GM19463 (cell line): ENCODE measurements at regions not wholly inside any gene's neighbourhood (a gene's known extent, or its start where the extent isn't known, plus 50 kb on each side); places are given as distances from the start of the nearest gene placed in this dataset.
"Not testable (repeated sequence)": the region's sequence is repeated elsewhere in the genome, so short reads cannot be mapped to it uniquely, and the experiment has no call there.

Source experiments
- ATAC-seq: cut with Tn5 transposase; IDR thresholded peaks from one replicate; pipeline ENCODE4 v1.9.1; 2021; ENCODE audit warnings: mild to moderate bottlenecking, moderate library complexity; ENCODE audit not compliant: unreplicated experiment

- no peak for ATAC-seq
Measured at GRCh38 chr2:88913280-88913679, 221.8 kb downstream of the RPIA start.

DNA sequence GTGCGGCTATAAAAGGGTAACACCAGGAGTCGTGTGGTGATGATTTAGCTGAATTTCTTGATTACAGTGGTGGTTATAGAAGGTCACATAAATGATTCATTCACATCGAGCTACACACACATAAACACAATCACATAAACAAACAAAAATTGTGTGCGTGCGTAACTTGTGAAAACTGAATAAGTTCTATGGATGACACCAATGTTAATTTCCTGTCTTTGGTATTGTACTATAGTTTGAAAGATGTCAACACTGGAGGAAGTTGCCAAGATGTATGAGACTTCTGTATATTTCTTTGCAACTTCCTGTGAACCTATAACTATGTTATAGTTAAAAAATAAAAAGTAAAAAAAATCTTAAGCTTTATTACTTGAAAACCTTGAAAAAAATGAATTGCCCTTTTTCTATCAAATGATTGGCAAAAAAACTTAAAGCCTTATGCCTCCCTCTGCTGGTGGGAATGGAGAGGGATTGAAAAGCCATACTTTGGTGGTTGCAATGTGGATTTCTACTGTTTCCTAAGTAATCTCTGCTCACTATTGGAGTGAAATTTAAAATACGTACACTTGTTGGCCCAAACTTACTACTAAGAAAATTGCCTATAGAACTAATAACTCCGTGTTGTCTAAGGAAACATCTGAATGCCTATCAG lies 227.7 kb downstream of the RPIA start:
- ATAC-seq: no peak

DNA sequence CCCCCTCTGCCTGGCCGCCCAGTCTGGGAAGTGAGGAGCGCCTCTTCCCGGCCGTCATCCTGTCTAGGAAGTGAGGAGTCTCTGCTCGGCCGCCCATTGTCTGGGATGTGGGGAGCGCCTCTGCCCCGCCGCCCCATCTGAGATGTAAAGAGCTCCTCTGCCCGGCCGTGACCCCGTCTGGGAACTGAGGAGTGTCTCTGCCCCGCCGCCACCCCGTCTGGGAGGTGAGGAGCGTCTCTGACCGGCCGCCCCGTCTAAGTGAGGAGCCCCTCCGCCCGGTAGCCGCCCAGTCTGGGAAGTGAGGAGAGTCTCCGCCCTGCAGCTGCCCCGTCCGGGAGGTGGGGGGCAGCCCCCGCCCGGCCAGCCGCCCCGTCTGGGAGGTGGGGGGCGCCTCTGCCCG lies 228.9 kb downstream of the RPIA start:
- not testable (repeated sequence) for ATAC-seq

- no peak for ATAC-seq
Measured at GRCh38 chr2:88924533-88924932, 233.1 kb downstream of the RPIA start.

DNA sequence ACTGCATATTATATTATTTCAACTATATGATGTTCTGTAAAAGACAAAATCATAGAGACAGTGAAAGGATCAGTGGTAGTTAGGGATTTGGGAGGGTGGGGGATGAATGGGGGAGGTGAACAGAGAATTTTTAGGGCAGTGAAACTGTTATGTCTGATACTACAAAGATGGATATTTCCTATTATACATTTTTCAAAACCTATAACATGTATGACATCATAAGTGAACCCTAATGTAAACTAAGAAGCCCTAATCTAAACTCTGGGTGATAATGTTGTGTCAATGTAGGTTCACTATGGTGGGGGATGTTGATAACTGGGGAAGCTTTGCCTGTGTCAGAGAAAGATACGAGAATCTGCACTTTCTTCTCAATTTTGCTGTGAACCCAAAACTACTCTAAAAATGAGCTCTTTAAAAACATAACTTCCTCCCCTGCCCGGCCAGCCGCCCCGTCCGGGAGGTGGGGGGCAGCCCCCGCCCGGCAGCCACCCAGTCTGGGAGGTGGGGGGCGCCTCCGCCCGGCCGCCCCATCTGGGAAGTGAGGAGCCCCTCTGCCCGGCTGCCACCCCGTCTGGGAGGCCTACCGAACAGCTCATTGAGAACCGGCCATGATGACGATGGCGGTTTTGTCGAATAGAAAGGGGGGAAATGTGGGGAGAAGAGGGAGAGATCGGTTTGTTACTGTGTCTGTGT lies 234.4 kb downstream of the RPIA start:
- ATAC-seq: no peak

GRCh38 chr2:88927128-88927527 lies 235.7 kb downstream of the RPIA start:
- no peak for ATAC-seq

GRCh38 chr2:88930659-88931058 lies 239.2 kb downstream of the RPIA start:
- ATAC-seq: no peak

DNA sequence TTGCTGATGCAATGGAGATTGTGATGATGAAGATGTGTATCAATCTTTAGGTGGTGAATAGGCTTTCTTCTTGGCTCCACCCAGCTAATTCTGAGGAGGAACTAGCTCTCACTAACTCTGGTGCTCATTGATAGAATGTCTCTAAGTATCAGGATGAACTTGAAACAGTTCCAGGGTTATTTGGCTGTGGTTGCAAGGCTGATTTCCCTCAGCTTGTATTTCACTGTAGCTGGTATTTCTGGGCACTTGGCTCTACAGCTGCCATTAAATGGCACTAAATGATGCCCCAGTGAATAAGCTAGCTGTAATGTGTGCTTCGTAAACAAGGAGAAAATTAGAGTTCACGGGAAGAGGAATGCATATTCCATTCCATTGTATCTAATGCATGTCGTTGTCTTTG lies 241.2 kb downstream of the RPIA start:
- no peak for ATAC-seq

GRCh38 chr2:88933091-88933490 lies 241.6 kb downstream of the RPIA start:
- ATAC-seq: no peak

GRCh38 chr2:88933980-88934379 lies 242.5 kb downstream of the RPIA start:
- no peak for ATAC-seq

- not testable (repeated sequence) for ATAC-seq
Measured at GRCh38 chr2:88941178-88941577, 249.7 kb downstream of the RPIA start.

DNA sequence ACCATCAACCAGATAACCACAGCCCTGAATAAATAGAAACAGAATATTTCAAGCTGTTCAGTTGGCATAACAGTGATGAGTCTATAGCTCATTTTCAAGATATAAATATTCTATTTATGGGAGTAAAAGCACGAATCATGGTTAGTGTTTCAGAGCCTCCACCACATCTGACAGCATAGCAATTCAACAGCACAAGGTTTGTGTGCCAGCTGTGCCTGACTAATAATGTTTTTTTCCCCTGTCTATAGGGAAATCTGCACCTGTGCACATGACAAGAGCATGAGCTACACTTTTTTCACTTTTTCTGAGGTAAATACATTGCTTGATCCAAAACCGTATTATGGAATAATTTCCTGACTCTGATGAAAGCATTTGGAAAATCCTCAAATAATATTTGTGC lies 251.3 kb downstream of the RPIA start:
- no peak for ATAC-seq

DNA sequence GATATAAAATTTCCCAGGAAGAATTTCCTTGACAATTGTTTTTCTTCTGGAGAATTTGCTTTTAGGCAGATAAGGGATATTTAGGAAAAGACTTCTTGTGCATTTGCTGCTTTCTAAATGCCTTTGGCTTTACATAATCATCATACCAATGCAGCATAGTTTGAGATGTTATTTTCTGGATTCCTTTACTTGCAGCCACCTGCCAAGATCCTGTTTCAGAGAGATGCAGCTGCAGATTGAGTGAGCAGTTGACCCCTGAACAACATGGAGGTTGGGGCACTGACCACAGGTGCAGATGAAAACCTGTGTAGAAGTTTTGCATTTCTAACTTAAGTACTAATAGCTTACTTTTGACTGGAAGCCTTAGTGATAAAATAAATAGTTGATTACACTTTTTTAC lies 257.9 kb downstream of the RPIA start:
- ATAC-seq: no peak

- ATAC-seq: no peak
Measured at GRCh38 chr2:88950010-88950409, 258.5 kb downstream of the RPIA start.

DNA sequence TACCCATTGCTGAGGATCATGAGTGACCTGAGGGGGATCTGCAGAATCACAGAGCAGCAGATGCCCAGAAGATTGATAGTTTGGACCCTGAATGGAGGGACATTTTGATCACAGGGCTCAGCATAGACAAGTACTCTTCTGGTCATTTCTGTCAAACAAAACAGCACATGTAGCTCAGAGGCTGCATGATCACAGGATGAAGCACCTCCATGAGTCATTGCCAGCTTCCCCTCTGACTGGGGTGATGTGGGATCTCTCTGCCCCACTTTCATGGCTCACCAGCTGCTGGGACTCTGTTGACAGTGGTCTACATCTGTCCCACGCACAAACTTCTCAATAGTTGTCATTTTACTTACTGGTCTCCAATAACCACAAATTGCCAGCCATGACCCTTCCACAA lies 264.1 kb downstream of the RPIA start:
- no peak for ATAC-seq

DNA sequence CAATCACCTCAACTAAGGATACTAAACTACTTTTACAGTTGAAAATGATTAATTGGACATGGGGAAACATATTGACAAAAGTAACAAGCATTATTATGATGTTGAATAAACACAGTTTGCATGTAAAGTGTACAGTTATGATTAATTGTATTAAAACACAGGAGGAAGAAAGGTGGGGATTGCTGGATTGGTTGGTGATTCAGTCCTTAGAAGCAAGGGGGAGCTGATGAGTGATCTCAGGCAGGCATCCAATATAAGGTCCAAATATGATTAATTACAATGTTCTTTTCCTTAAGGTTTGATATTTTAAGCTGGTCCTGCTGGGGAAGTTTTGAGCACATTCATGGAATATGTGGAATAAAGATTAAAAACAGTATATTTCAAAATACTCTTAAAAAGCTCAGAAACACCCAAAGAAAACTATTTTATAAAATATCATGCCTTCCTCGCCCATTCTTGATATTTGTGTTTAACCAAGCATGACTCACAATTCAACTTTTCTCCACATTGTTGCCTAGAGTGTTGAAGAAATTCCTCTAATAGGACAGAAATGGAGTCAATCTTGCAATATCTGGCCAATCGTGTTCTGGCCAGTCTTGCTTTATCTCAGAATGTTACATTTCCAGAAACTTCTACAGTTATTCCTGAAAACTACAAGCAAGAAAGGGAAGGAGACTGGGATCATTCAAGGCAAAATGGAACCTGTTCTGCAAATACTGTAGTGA lies 268.2 kb downstream of the RPIA start:
- ATAC-seq: no peak

GRCh38 chr2:88961323-88961722 lies 269.9 kb downstream of the RPIA start:
- ATAC-seq: not testable (repeated sequence)

DNA sequence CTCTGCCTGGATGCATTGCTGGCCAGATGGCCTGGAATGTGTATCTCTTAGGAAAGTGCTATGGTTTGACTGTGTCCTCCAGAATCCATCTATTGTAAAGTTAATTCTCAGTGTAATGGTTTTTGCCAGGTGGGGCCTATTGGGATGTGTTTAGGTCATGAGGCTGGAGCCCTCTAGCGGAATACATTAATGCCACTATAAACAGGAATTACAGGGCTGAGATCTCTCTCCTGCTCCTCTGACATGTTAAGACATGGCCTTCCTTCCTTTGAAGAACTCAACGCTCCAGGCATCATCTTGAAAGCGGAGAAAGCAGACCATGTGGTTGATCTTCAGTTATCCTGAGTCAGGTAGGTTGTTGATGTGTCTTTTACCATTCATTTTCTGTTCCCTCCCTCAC lies 276.4 kb downstream of the RPIA start:
- ATAC-seq: no peak

GRCh38 chr2:88978011-88978410 lies 286.5 kb downstream of the RPIA start:
- not testable (repeated sequence) for ATAC-seq

DNA sequence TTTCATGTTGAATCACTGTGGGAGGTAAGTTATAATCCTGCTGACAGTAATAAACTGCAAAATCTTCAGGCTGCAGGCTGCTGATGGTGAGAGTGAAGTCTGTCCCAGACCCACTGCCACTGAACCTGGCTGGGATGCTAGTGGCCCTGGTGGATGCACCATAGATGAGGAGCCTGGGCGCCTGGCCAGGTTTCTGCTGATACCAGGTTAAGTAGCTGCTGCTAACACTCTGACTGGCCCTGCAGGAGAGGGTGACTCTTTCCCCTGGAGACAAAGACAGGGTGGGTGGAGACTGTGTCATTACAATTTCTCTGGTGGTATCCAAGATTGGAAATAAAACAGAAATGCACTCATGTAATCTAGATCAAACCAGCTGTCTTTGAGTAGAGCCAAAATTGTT lies 287.0 kb downstream of the RPIA start:
- not testable (repeated sequence) for ATAC-seq

- not testable (repeated sequence) for ATAC-seq
Measured at GRCh38 chr2:88984079-88984478, 292.6 kb downstream of the RPIA start.

GRCh38 chr2:88986721-88987330 lies 295.4 kb downstream of the RPIA start:
- not testable (repeated sequence) for ATAC-seq
